Duodenal mucosa (tissue), 2 donors: ENCODE measurements at regions not wholly inside any gene's neighbourhood (a gene's known extent, or its start where the extent isn't known, plus 50 kb on each side); places are given as distances from the start of the nearest gene placed in this dataset.
"Not testable (repeated sequence)": the region's sequence is repeated elsewhere in the genome, so short reads cannot be mapped to it uniquely, and the experiment has no call there.

Experiments used
- H3K27ac ChIP-seq: one replicate; pipeline ENCODE4 v1.7.0; 2013; ENCODE audit warnings: low read depth, low read length
- H3K27me3 ChIP-seq, 2 donors: one replicate each; pipeline ENCODE4 v1.7.0; 2013; ENCODE audit warnings: low read length in 2 of 2, control low read depth in 1 of 2; ENCODE audit not compliant: insufficient read depth in 2 of 2, control insufficient read depth in 1 of 2
- H3K36me3 ChIP-seq, 2 donors: one replicate each; pipeline ENCODE4 v1.7.0; 2013; ENCODE audit warnings: low read length in 2 of 2, control low read depth in 1 of 2; ENCODE audit not compliant: insufficient read depth in 2 of 2, control insufficient read depth in 1 of 2
- H3K4me1 ChIP-seq, 2 donors: one replicate each; pipeline ENCODE4 v1.7.0; 2013; ENCODE audit warnings: low read length in 2 of 2, control low read depth in 1 of 2; ENCODE audit not compliant: insufficient read depth in 2 of 2, control insufficient read depth in 1 of 2
- H3K4me3 ChIP-seq, 2 donors: one replicate each; pipeline ENCODE4 v1.7.0; 2013; ENCODE audit warnings: low read length in 2 of 2, low read depth in 1 of 2
- H3K9ac ChIP-seq, 2 donors: one replicate each; pipeline ENCODE4 v1.7.0; 2013; ENCODE audit warnings: low read length in 2 of 2, low read depth in 1 of 2
- H3K9me3 ChIP-seq, 2 donors: one replicate each; pipeline ENCODE4 v1.7.0; 2013; ENCODE audit warnings: low read length in 2 of 2, control low read depth in 1 of 2; ENCODE audit not compliant: control insufficient read depth in 1 of 2

DNA sequence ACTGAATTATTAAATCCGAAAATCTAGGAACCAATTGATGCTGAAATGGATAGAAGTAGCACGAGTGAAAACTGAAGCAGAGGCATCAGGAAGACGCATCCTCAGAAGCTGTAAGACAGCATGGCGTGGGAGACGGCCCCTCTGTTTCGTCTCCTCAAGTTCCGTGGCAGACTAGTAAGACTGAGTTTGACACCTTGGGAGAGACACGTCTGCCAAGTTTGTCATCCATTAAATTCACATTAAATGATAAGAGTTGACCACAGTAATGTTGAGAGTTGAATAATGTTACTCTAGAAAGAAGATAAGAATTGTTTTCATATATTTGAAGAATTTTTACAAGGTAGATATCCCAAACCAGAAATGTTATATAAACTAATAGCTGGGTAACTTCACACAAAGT lies 736.1 kb upstream of the FRG1 start:
- Histone ChIP-seq H3K27me3 (no peaks in the 10 kb centered on the region), H3K9me3 (no peaks in the 10 kb centered on the region), H3K27ac (no peak overlapping the region)

GRCh38 chr4:189206953-189207352 lies 733.7 kb upstream of the FRG1 start:
- Histone ChIP-seq H3K27ac (no peak overlapping the region), H3K27me3 (no peaks in the 10 kb centered on the region), H3K4me3 (no peak overlapping the region), H3K9ac (no peak overlapping the region), H3K9me3 (no peaks in the 10 kb centered on the region), H3K4me1 (peaks cover 0 to 5% of the 10 kb centered on the region in 2 donors), H3K36me3 (no peaks in the 10 kb centered on the region)

More for the DNA sequence above, 736.1 kb upstream of the FRG1 start:
- Histone ChIP-seq H3K4me1 (peaks cover 0 to 5% of the 10 kb centered on the region in 2 donors), H3K36me3 (no peaks in the 10 kb centered on the region), H3K4me3 (no peak overlapping the region), H3K9ac (no peak overlapping the region)

- Histone ChIP-seq H3K27me3 (no peaks in the 10 kb centered on the region), H3K9ac (no peak overlapping the region), H3K36me3 (no peaks in the 10 kb centered on the region), H3K4me3 (no peak overlapping the region), H3K27ac (no peak overlapping the region), H3K4me1 (peaks cover 0 to 4% of the 10 kb centered on the region in 2 donors), H3K9me3 (no peaks in the 10 kb centered on the region)
Measured at GRCh38 chr4:189207872-189208271, 732.8 kb upstream of the FRG1 start.

GRCh38 chr4:189215574-189215973 lies 725.1 kb upstream of the FRG1 start:
- no peaks in the 10 kb centered on the region for H3K9me3 ChIP-seq
- no peak overlapping the region for H3K27ac ChIP-seq
- no peak overlapping the region for H3K9ac ChIP-seq
- no peaks in the 10 kb centered on the region for H3K4me1 ChIP-seq
- H3K4me3 ChIP-seq: no peak overlapping the region
- no peaks in the 10 kb centered on the region for H3K36me3 ChIP-seq
- no peaks in the 10 kb centered on the region for H3K27me3 ChIP-seq

GRCh38 chr4:189221691-189222090 lies 719.0 kb upstream of the FRG1 start:
- H3K27ac ChIP-seq: no peak overlapping the region
- no peaks in the 10 kb centered on the region for H3K36me3 ChIP-seq
- H3K4me3 ChIP-seq: no peak overlapping the region
- no peak overlapping the region for H3K9ac ChIP-seq
- H3K4me1 ChIP-seq: no peaks in the 10 kb centered on the region
- no peaks in the 10 kb centered on the region for H3K9me3 ChIP-seq
- H3K27me3 ChIP-seq: no peaks in the 10 kb centered on the region

GRCh38 chr4:189228726-189229125 lies 711.9 kb upstream of the FRG1 start:
- Histone ChIP-seq H3K4me3 (no peak overlapping the region), H3K27ac (no peak overlapping the region), H3K27me3 (no peaks in the 10 kb centered on the region), H3K4me1 (no peaks in the 10 kb centered on the region), H3K9me3 (no peaks in the 10 kb centered on the region), H3K36me3 (no peaks in the 10 kb centered on the region), H3K9ac (no peak overlapping the region)

- peaks cover 0 to 8% of the 10 kb centered on the region in 2 donors for H3K9me3 ChIP-seq
- no peaks in the 10 kb centered on the region for H3K36me3 ChIP-seq
- no peaks in the 10 kb centered on the region for H3K4me1 ChIP-seq
- H3K4me3 ChIP-seq: no peak overlapping the region
- H3K27me3 ChIP-seq: no peaks in the 10 kb centered on the region
- no peak overlapping the region for H3K9ac ChIP-seq
- H3K27ac ChIP-seq: no peak overlapping the region
Measured at GRCh38 chr4:189232274-189232673, 708.4 kb upstream of the FRG1 start.

- H3K4me3 ChIP-seq, H3K9ac ChIP-seq, H3K36me3 ChIP-seq, H3K27ac ChIP-seq, H3K9me3 ChIP-seq, H3K4me1 ChIP-seq, H3K27me3 ChIP-seq: not testable (repeated sequence)
Measured at GRCh38 chr4:189233754-189234153, 706.9 kb upstream of the FRG1 start.

DNA sequence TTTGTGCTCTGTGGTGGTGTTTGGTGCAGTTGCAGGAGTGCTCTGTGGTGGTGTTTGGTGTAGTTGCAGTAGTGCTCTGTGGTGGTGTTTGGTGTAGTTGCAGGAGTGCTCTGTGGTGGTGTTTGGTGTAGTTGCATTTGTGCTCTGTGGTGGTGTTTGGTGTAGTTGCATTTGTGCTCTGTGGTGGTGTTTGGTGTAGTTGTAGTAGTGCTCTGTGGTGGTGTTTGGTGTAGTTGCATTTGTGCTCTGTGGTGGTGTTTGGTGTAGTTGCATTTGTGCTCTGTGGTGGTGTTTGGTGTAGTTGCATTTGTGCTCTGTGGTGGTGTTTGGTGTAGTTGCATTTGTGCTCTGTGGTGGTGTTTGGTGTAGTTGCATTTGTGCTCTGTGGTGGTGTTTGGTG lies 705.7 kb upstream of the FRG1 start:
- not testable (repeated sequence) for H3K9me3 ChIP-seq, H3K4me1 ChIP-seq, H3K4me3 ChIP-seq, H3K27me3 ChIP-seq, H3K9ac ChIP-seq, H3K27ac ChIP-seq, H3K36me3 ChIP-seq

- Histone ChIP-seq H3K4me3 (no peak overlapping the region), H3K27ac (no peak overlapping the region), H3K9me3 (peaks cover 0 to 8% of the 10 kb centered on the region in 2 donors), H3K4me1 (no peaks in the 10 kb centered on the region), H3K36me3 (no peaks in the 10 kb centered on the region), H3K9ac (no peak overlapping the region), H3K27me3 (no peaks in the 10 kb centered on the region)
Measured at GRCh38 chr4:189235599-189235998, 705.1 kb upstream of the FRG1 start.

GRCh38 chr4:189236321-189236720 lies 704.4 kb upstream of the FRG1 start:
- not testable (repeated sequence) for H3K36me3 ChIP-seq, H3K4me1 ChIP-seq, H3K9ac ChIP-seq, H3K27me3 ChIP-seq, H3K27ac ChIP-seq, H3K4me3 ChIP-seq, H3K9me3 ChIP-seq
